ENCODE measurements at regions not wholly inside any gene's neighbourhood (a gene's known extent, or its start where the extent isn't known, plus 50 kb on each side); places are given as distances from the start of the nearest gene placed in this dataset.
"Not testable (repeated sequence)": the region's sequence is repeated elsewhere in the genome, so short reads cannot be mapped to it uniquely, and the experiment has no call there.

GRCh38 chr20:26308961-26309360 is 612.3 kb upstream of the ZNF337 start (continued):
- TF ChIP-seq RXRA (IDR thresholded peaks at IDR 0.05) (no peak), SP1 (IDR thresholded peaks at IDR 0.05) (no peak), ZBTB33 (IDR thresholded peaks at IDR 0.05) (no peak), YY1 (IDR thresholded peaks at IDR 0.05) (no peak)

- Histone ChIP-seq H3K4me3 (ENCODE audit: low read depth in 1 of 3, low read length in 3 of 3) (no peak overlapping the region), H3K27ac (ENCODE audit: low read depth in 1 of 2, low read length in 2 of 2) (no peak overlapping the region), H3K9me3 (ENCODE audit: control insufficient read depth in 4 of 4, low read length in 3 of 4) (no peaks in the 10 kb centered on the region), H3K36me3 (ENCODE audit: control insufficient read depth in 4 of 4, insufficient read depth in 3 of 4, low read depth in 1 of 4, low read length in 3 of 4) (no peaks in the 10 kb centered on the region), H3K27me3 (ENCODE audit: control insufficient read depth in 4 of 4, insufficient read depth in 4 of 4, low read length in 3 of 4) (no peaks in the 10 kb centered on the region), H3K9ac (ENCODE audit: low read depth in 1 of 2, low read length in 2 of 2) (no peak overlapping the region), H3K4me1 (ENCODE audit: control insufficient read depth in 4 of 4, insufficient read depth in 4 of 4, low read length in 3 of 4) (no peaks in the 10 kb centered on the region)
- WGBS = 94% methylated on average over 5 of the region's 5 CpGs
- TF ChIP-seq JUND (IDR thresholded peaks at IDR 0.05) (no peak), HNF4A (conservative IDR thresholded peaks at IDR 0.05) (no peak), HNF4G (IDR thresholded peaks at IDR 0.05) (no peak), TAF1 (conservative IDR thresholded peaks at IDR 0.05) (no peak), ZBTB33 (IDR thresholded peaks at IDR 0.05) (no peak), GABPA (IDR thresholded peaks at IDR 0.05 in 1 of 2, conservative IDR thresholded peaks at IDR 0.05 in 1 of 2) (no peak), EGR1 (IDR thresholded peaks at IDR 0.05; ENCODE audit: low read depth in 2 of 2) (no peak), NR2F2 (IDR thresholded peaks at IDR 0.05) (no peak), SP1 (IDR thresholded peaks at IDR 0.05) (no peak), RAD21 (IDR thresholded peaks at IDR 0.05) (no peak), REST (IDR thresholded peaks at IDR 0.05) (no peak), ATF3 (IDR thresholded peaks at IDR 0.05) (no peak), CTCF (IDR thresholded peaks at IDR 0.05; ENCODE audit: low read depth, low read length, missing input control) (no peak), FOXA1 (IDR thresholded peaks at IDR 0.05) (no peak), RXRA (IDR thresholded peaks at IDR 0.05) (no peak), YY1 (IDR thresholded peaks at IDR 0.05) (no peak), FOXA2 (IDR thresholded peaks at IDR 0.05) (no peak), MAX (IDR thresholded peaks at IDR 0.05) (no peak)
- DNase-seq (ENCODE audit: low spot score) = no peak
Observed at GRCh38 chr20:26295006-26295405, 598.4 kb upstream of the ZNF337 start.

GRCh38 chr20:26288379-26289061 is 591.9 kb upstream of the ZNF337 start:
- not testable (repeated sequence) for H3K9me3 ChIP-seq (ENCODE audit: control insufficient read depth in 4 of 4, low read length in 3 of 4); H3K27me3 ChIP-seq (ENCODE audit: control insufficient read depth in 4 of 4, insufficient read depth in 4 of 4, low read length in 3 of 4); H3K27ac ChIP-seq (ENCODE audit: low read depth in 1 of 2, low read length in 2 of 2); DNase-seq (ENCODE audit: low spot score); H3K9ac ChIP-seq (ENCODE audit: low read depth in 1 of 2, low read length in 2 of 2); H3K4me1 ChIP-seq (ENCODE audit: control insufficient read depth in 4 of 4, insufficient read depth in 4 of 4, low read length in 3 of 4); H3K4me3 ChIP-seq (ENCODE audit: low read depth in 1 of 3, low read length in 3 of 3); H3K36me3 ChIP-seq (ENCODE audit: control insufficient read depth in 4 of 4, insufficient read depth in 3 of 4, low read depth in 1 of 4, low read length in 3 of 4)
- 90% methylated on average over 7 of the region's 7 CpGs for WGBS
